ENCODE measurements at regions not wholly inside any gene's neighbourhood (a gene's known extent, or its start where the extent isn't known, plus 50 kb on each side); places are given as distances from the start of the nearest gene placed in this dataset.

DNA sequence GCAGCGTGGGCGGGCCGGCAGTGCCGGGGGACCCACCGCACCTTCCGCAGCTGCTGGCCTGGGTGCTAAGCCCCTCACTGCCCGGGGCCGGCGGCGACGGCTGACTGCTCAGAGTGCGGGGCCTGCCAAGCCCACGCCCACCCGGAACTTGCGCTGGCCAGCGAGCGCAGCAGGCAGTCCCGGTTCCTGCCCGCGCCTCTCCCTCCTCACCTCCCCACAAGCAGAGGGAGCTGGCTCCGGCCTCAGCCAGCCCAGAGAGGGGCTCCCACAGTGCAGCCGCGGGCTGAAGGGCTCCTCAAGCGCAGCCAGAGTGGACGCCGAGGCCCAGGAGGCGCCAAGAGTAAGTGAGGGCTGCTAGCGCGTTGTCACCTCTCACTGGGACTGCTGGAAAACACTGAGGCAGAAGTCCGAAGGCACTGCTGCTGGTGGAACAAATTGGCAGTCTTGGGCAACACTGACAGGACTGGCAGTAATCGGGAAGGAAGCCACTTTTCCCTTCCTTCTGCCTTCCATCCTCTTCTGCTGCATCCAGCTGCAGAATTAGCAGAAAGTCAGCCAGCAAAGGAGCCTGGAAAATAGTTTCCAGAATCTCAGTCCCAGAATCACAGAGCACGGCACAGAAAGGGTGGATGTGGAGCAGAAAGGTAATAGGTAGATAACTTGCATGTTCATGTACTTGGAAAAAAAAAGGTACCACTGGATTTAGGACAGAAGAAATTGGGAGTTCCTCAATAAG, 179.4 kb upstream of the FN1 start (continued):
- TF ChIP-seq, protein P1, sequence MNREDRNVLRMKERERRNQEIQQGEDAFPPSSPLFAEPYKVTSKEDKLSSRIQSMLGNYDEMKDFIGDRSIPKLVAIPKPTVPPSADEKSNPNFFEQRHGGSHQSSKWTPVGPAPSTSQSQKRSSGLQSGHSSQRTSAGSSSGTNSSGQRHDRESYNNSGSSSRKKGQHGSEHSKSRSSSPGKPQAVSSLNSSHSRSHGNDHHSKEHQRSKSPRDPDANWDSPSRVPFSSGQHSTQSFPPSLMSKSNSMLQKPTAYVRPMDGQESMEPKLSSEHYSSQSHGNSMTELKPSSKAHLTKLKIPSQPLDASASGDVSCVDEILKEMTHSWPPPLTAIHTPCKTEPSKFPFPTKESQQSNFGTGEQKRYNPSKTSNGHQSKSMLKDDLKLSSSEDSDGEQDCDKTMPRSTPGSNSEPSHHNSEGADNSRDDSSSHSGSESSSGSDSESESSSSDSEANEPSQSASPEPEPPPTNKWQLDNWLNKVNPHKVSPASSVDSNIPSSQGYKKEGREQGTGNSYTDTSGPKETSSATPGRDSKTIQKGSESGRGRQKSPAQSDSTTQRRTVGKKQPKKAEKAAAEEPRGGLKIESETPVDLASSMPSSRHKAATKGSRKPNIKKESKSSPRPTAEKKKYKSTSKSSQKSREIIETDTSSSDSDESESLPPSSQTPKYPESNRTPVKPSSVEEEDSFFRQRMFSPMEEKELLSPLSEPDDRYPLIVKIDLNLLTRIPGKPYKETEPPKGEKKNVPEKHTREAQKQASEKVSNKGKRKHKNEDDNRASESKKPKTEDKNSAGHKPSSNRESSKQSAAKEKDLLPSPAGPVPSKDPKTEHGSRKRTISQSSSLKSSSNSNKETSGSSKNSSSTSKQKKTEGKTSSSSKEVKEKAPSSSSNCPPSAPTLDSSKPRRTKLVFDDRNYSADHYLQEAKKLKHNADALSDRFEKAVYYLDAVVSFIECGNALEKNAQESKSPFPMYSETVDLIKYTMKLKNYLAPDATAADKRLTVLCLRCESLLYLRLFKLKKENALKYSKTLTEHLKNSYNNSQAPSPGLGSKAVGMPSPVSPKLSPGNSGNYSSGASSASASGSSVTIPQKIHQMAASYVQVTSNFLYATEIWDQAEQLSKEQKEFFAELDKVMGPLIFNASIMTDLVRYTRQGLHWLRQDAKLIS (CRISPR knock-in tag; IDR thresholded peaks at IDR 0.05), result no peak
- TF ChIP-seq NFKBIZ (CRISPR knock-in tag; IDR thresholded peaks at IDR 0.05) (no peak), POGZ (CRISPR knock-in tag; IDR thresholded peaks at IDR 0.05) (peak; percentile 31; the same call in 1 of the 2 replicates)

DNA sequence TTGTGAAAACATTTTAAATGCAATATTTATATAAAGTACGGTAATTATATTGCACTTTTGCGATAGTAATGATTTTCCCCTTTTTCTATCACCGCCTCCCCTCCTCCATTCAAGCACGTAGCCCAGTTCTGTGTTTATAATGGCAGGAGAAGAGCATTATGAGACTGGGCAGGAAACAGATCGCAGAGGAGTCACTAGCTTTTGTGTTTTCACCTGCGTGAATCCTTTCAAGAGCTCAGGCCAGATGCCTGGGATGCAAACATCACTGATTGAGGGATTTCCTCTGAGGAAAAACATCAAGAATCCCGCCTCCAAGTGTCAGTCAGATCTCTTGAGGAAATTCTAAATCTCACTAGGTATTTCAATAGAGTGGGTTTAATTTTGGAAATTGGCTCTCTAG, 178.4 kb upstream of the FN1 start:
- no peaks in the 10 kb centered on the region for H3K36me3 ChIP-seq (replicated peaks in 1 of 2; ENCODE audit: control insufficient read depth in 1 of 2, insufficient read depth in 2 of 2, low read length in 2 of 2)
- peaks cover 91% of the 10 kb centered on the region for H3K4me1 ChIP-seq (ENCODE audit: insufficient read depth, low read length)
- H3K4me2 ChIP-seq (ENCODE audit: low read depth, low read length), result no peak overlapping the region
- intact Hi-C loops (cut with micrococcal nuclease; ENCODE audit: unreplicated experiment) (no loop called here), in situ Hi-C loops (cut with HindIII; ENCODE audit: extremely low pct_ligation_motif_present, low pct_unique_long_range_greater_than_20kb) (no loop called here)
- no peak overlapping the region for H3K9ac ChIP-seq (ENCODE audit: insufficient read depth, low read depth, low read length)
- H3K27ac ChIP-seq (ENCODE audit: extremely low read length, insufficient read depth, low read length), result no peak overlapping the region
- ChIA-PET POLR2A (interaction anchor here (1.3 to 1.7 kb wide), 2 partner anchors 135 to 214 kb away, joined by 3 to 4 read pairs; no protein-coding TSS in a partner anchor), CTCF (ENCODE audit: low intra/inter-chr PET ratio, low total read pairs) (no interaction called here)
- no peak overlapping the region for H2AFZ ChIP-seq (ENCODE audit: low read length)
- 97% methylated on average over 7 of the region's 7 CpGs for WGBS (ENCODE audit: low lambda C conversion rate)
- H3K79me2 ChIP-seq (ENCODE audit: insufficient read depth, low read length), result no peaks in the 10 kb centered on the region
- no peaks in the 10 kb centered on the region for H4K20me1 ChIP-seq (ENCODE audit: insufficient read depth, low read length)
- BruUV-seq (replicated peaks), result no TSS peak
- ATAC-seq (no peak), DNase-seq (ENCODE audit: low spot score) (no peak), FAIRE-seq (no peak)
- H3K27me3 ChIP-seq (ENCODE audit: control insufficient read depth in 1 of 2, insufficient read depth in 2 of 2, low read length in 2 of 2), result no peaks in the 10 kb centered on the region
- no peaks in the 10 kb centered on the region for H3K9me3 ChIP-seq (ENCODE audit: low read length)
- TF ChIP-seq ZNF747 (CRISPR knock-in tag; IDR thresholded peaks at IDR 0.05; ENCODE audit: borderline replicate concordance) (no peak), ZNF205 (CRISPR knock-in tag; IDR thresholded peaks at IDR 0.05) (no peak), ZMAT3 (CRISPR knock-in tag; conservative IDR thresholded peaks at IDR 0.05) (no peak), IRF2 (CRISPR knock-in tag; IDR thresholded peaks at IDR 0.05) (no peak), ZBTB38 (CRISPR knock-in tag; IDR thresholded peaks at IDR 0.05) (0 out of 2 replicates have a peak, but pooled peaks have one; percentile 7), ZNF207 (IDR thresholded peaks at IDR 0.05; ENCODE audit: borderline replicate concordance) (no peak), KDM1A (CRISPR knock-in tag; IDR thresholded peaks at IDR 0.05) (no peak), ZBTB1 (CRISPR knock-in tag; IDR thresholded peaks at IDR 0.05; ENCODE audit: borderline replicate concordance) (no peak)
- H3K4me3 ChIP-seq (replicated peaks in 1 of 3; ENCODE audit: insufficient read depth in 1 of 3, low read depth in 2 of 3, low read length in 3 of 3), result no peak overlapping the region

Measured in HepG2 (cell line).